ENCODE measurements at regions not wholly inside any gene's neighbourhood (a gene's known extent, or its start where the extent isn't known, plus 50 kb on each side); places are given as distances from the start of the nearest gene placed in this dataset.

GRCh38 chr2:55976681-55977080, 53.1 kb upstream of the EFEMP1 start:
- ChIA-PET POLR2A (ENCODE audit: partially characterized antibody) (no interaction called here), CTCF (ENCODE audit: partially characterized antibody) (interaction anchor here (0.6 to 2.9 kb wide), 4 partner anchors 12 to 94 kb away, joined by 3 to 9 read pairs (median 7); no protein-coding TSS in a partner anchor)
- FAIRE-seq (no peak), DNase-seq (ENCODE audit: low read depth in 1 of 2, low spot score in 2 of 2) (no peak)
- no peak overlapping the region for H3K4me3 ChIP-seq (ENCODE audit: extremely low read depth in 1 of 4, insufficient read depth in 2 of 4, low read depth in 3 of 4, low read length in 4 of 4)
- H3K27me3 ChIP-seq (replicated peaks in 1 of 4; ENCODE audit: control insufficient read depth in 3 of 4, extremely low read depth in 1 of 4, insufficient read depth in 3 of 4, low read length in 3 of 4): no peaks in the 10 kb centered on the region
- H3K4me2 ChIP-seq (ENCODE audit: insufficient read depth in 1 of 2, low read depth in 2 of 2, low read length in 2 of 2): no peak overlapping the region
- H3K4ac ChIP-seq (replicated peaks; ENCODE audit: insufficient read length, low read depth, low read length): no peak overlapping the region
- H3K79me2 ChIP-seq (ENCODE audit: control insufficient read depth in 1 of 2, insufficient read depth in 2 of 2, low read length in 2 of 2): no peaks in the 10 kb centered on the region
- H3K9me3 ChIP-seq (ENCODE audit: insufficient read depth in 2 of 2, low read depth in 1 of 2, low read length in 1 of 2): no peaks in the 10 kb centered on the region
- H2AK5ac ChIP-seq (ENCODE audit: low read depth, low read length): no peak overlapping the region
- H4K8ac ChIP-seq (ENCODE audit: extremely low read depth, insufficient read depth, low read length): no peak overlapping the region
- no peaks in the 10 kb centered on the region; the same call in 1 of the 2 replicates for H3K23me2 ChIP-seq (ENCODE audit: low read depth, low read length)
- no peaks in the 10 kb centered on the region for H3K36me3 ChIP-seq (ENCODE audit: control insufficient read depth in 2 of 4, insufficient read depth in 4 of 4, low read length in 3 of 4)
- H3K56ac ChIP-seq (replicated peaks; ENCODE audit: insufficient read length, low read depth, low read length): no peak overlapping the region
- no peak overlapping the region for H4K5ac ChIP-seq (ENCODE audit: insufficient read length, low read depth, low read length)
- H4K20me1 ChIP-seq (replicated peaks in 1 of 2; ENCODE audit: control insufficient read depth in 1 of 2, insufficient read depth in 2 of 2, low read length in 2 of 2): no peaks in the 10 kb centered on the region
- H2BK20ac ChIP-seq (ENCODE audit: low read length): no peak overlapping the region
- no peak overlapping the region for H3K23ac ChIP-seq (ENCODE audit: insufficient read length)
- H3K9ac ChIP-seq (replicated peaks in 1 of 4; ENCODE audit: extremely low read depth in 1 of 4, low read depth in 3 of 4, low read length in 3 of 4): no peak overlapping the region
- H3K14ac ChIP-seq (ENCODE audit: insufficient read length): no peak overlapping the region
- no peaks in the 10 kb centered on the region for H3K79me1 ChIP-seq (ENCODE audit: low read depth, low read length)
- H2AFZ ChIP-seq (ENCODE audit: low read length): no peak overlapping the region
- H4K91ac ChIP-seq (replicated peaks; ENCODE audit: insufficient read length, low read length): no peak overlapping the region
- H3K27ac ChIP-seq (ENCODE audit: low read depth, low read length): no peak overlapping the region
- H3K18ac ChIP-seq (ENCODE audit: extremely low read depth, low read length): no peak overlapping the region
- no peak overlapping the region for H2BK15ac ChIP-seq (ENCODE audit: low read length)
- H2BK12ac ChIP-seq (ENCODE audit: low read depth, low read length): no peak overlapping the region
- no peak overlapping the region for H2BK120ac ChIP-seq (replicated peaks; ENCODE audit: low read depth, low read length)
- H3K4me1 ChIP-seq (replicated peaks in 1 of 4; ENCODE audit: control insufficient read depth in 3 of 4, insufficient read depth in 4 of 4, low read length in 3 of 4): no peaks in the 10 kb centered on the region
- H2BK5ac ChIP-seq (ENCODE audit: low read depth, low read length): no peak overlapping the region
- no peak for TF ChIP-seq NRF1 (IDR thresholded peaks at IDR 0.05; ENCODE audit: low read depth, low read length)
- TF ChIP-seq RBBP5 (IDR thresholded peaks at IDR 0.05; ENCODE audit: borderline replicate concordance, low read depth, low read length): no peak
- no peak for TF ChIP-seq CTBP2 (IDR thresholded peaks at IDR 0.05; ENCODE audit: borderline replicate concordance, insufficient read depth, insufficient read length, low read length)
- TF ChIP-seq KDM5A (IDR thresholded peaks at IDR 0.05; ENCODE audit: low read length): no peak
- TF ChIP-seq MAFK (IDR thresholded peaks at IDR 0.05; ENCODE audit: low read depth, low read length): no peak
- TF ChIP-seq USF2 (IDR thresholded peaks at IDR 0.05; ENCODE audit: low read length): no peak
- no peak for TF ChIP-seq GABPA (IDR thresholded peaks at IDR 0.05; ENCODE audit: borderline replicate concordance, insufficient read depth, low read length)
- no peak for TF ChIP-seq SP2 (IDR thresholded peaks at IDR 0.05; ENCODE audit: low read length)
- TF ChIP-seq SAP30 (IDR thresholded peaks at IDR 0.05; ENCODE audit: insufficient read depth, insufficient replicate concordance, low read length): no peak
- TF ChIP-seq ATF2 (IDR thresholded peaks at IDR 0.05; ENCODE audit: low read length): no peak
- TF ChIP-seq ZNF274 (IDR thresholded peaks at IDR 0.05; ENCODE audit: borderline replicate concordance, extremely low read depth, low read length): no peak
- TF ChIP-seq TCF12 (IDR thresholded peaks at IDR 0.05; ENCODE audit: low read depth, low read length): no peak
- TF ChIP-seq GTF2F1 (IDR thresholded peaks at IDR 0.05; ENCODE audit: borderline replicate concordance, low read depth, low read length): no peak

All from H1 (cell line).